ENCODE measurements at regions not wholly inside any gene's neighbourhood (a gene's known extent, or its start where the extent isn't known, plus 50 kb on each side); places are given as distances from the start of the nearest gene placed in this dataset.

- H3K36me3 ChIP-seq, result no peaks in the 10 kb centered on the region
- no peak overlapping the region for H3K4me3 ChIP-seq
- DNase-seq, result peak in 1 of 2 donors; percentile 37
- H3K27me3 ChIP-seq, result no peaks in the 10 kb centered on the region
- no peaks in the 10 kb centered on the region for H3K9me3 ChIP-seq
- intact Hi-C loops (cut with DNase I; ENCODE audit: low total_unique reads), result no loop called here
- H3K27ac ChIP-seq, result no peak overlapping the region
- TF ChIP-seq CTCF (IDR thresholded peaks at IDR 0.05), result peak; percentile 65 to 68
- no peaks in the 10 kb centered on the region for H3K4me1 ChIP-seq
Measured at GRCh38 chr4:126604268-126604867, 1028.4 kb upstream of the INTU start.

- Histone ChIP-seq H3K27ac (no peak overlapping the region), H3K9me3 (no peaks in the 10 kb centered on the region), H3K27me3 (no peaks in the 10 kb centered on the region), H3K4me1 (no peaks in the 10 kb centered on the region), H3K4me3 (no peak overlapping the region), H3K36me3 (no peaks in the 10 kb centered on the region)
- TF ChIP-seq CTCF (IDR thresholded peaks at IDR 0.05), result no peak
- intact Hi-C loops (cut with DNase I; ENCODE audit: low total_unique reads), result no loop called here
- DNase-seq, result no peak
Measured at GRCh38 chr4:126610933-126611332, 1021.8 kb upstream of the INTU start.

GRCh38 chr4:126611900-126612299 is 1020.9 kb upstream of the INTU start:
- intact Hi-C loops (cut with DNase I; ENCODE audit: low total_unique reads), result no loop called here

GRCh38 chr4:126614356-126614855 is 1018.4 kb upstream of the INTU start:
- Histone ChIP-seq H3K4me1 (no peaks in the 10 kb centered on the region), H3K27ac (no peak overlapping the region), H3K4me3 (no peak overlapping the region), H3K27me3 (no peaks in the 10 kb centered on the region), H3K9me3 (no peaks in the 10 kb centered on the region), H3K36me3 (no peaks in the 10 kb centered on the region)
- no peak for TF ChIP-seq CTCF (IDR thresholded peaks at IDR 0.05)
- intact Hi-C loops (cut with DNase I; ENCODE audit: low total_unique reads), result no loop called here
- DNase-seq, result no peak

More at GRCh38 chr4:126611900-126612299, 1020.9 kb upstream of the INTU start:
- Histone ChIP-seq H3K4me3 (no peak overlapping the region), H3K4me1 (no peaks in the 10 kb centered on the region), H3K36me3 (no peaks in the 10 kb centered on the region), H3K27me3 (no peaks in the 10 kb centered on the region), H3K9me3 (no peaks in the 10 kb centered on the region), H3K27ac (no peak overlapping the region)
- TF ChIP-seq CTCF (IDR thresholded peaks at IDR 0.05), result no peak
- no peak for DNase-seq

GRCh38 chr4:126616795-126617194 is 1016.0 kb upstream of the INTU start:
- TF ChIP-seq CTCF (IDR thresholded peaks at IDR 0.05), result no peak
- DNase-seq, result no peak
- Histone ChIP-seq H3K4me1 (no peaks in the 10 kb centered on the region), H3K9me3 (no peaks in the 10 kb centered on the region), H3K4me3 (no peak overlapping the region), H3K27ac (no peak overlapping the region), H3K27me3 (no peaks in the 10 kb centered on the region), H3K36me3 (no peaks in the 10 kb centered on the region)
- intact Hi-C loops (cut with DNase I; ENCODE audit: low total_unique reads), result no loop called here

- H3K27me3 ChIP-seq, result no peaks in the 10 kb centered on the region
- TF ChIP-seq CTCF (IDR thresholded peaks at IDR 0.05), result no peak
- no peak overlapping the region for H3K27ac ChIP-seq
- no peak for DNase-seq
- intact Hi-C loops (cut with DNase I; ENCODE audit: low total_unique reads), result no loop called here
- no peak overlapping the region for H3K4me3 ChIP-seq
- no peaks in the 10 kb centered on the region for H3K9me3 ChIP-seq
- no peaks in the 10 kb centered on the region for H3K36me3 ChIP-seq
- no peaks in the 10 kb centered on the region for H3K4me1 ChIP-seq
Measured at GRCh38 chr4:126627255-126627654, 1005.5 kb upstream of the INTU start.
